ENCODE measurements at regions not wholly inside any gene's neighbourhood (a gene's known extent, or its start where the extent isn't known, plus 50 kb on each side); places are given as distances from the start of the nearest gene placed in this dataset.

DNA sequence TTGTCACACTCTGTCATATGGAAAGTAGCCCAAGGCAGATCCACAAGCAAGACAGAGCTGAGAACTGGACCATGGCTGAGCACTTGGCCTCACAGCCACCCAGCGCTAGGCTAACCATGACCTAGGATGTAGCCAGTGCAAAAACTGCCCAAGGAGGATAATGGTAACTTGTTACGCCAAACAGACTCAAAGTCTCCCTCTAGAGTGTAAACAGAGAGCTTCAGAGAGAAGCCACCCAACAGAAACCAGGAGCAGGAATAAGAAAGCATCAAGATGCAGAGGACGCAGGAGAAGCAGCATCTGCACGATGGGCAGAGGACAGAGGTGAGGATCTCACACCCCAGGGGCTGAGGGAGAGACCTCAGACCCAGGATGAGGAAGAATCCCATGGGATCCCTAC lies 97.9 kb downstream of the RCN1 start:
- Histone ChIP-seq H3K9ac (ENCODE audit: insufficient read depth in 1 of 2, low read depth in 2 of 2, low read length in 2 of 2) (no peak overlapping the region), H3K9me1 (ENCODE audit: control insufficient read depth, insufficient read depth, low read length) (peaks cover 4% of the 10 kb centered on the region), H2AFZ (ENCODE audit: low read depth, low read length) (no peak overlapping the region), H3K36me3 (ENCODE audit: control insufficient read depth, insufficient read depth, low read length) (no peaks in the 10 kb centered on the region), H3K27me3 (ENCODE audit: control insufficient read depth in 2 of 2, insufficient read depth in 2 of 2, low read length in 2 of 2) (peaks cover 0 to 7% of the 10 kb centered on the region in 2 experiments; a peak in 2 of 5 replicates), H3K79me2 (ENCODE audit: control insufficient read depth, insufficient read depth, low read length) (no peaks in the 10 kb centered on the region), H3K4me2 (ENCODE audit: insufficient read depth, low read length) (no peak overlapping the region), H3K4me3 (no peak overlapping the region), H3K4me1 (replicated peaks in 1 of 2; ENCODE audit: control insufficient read depth in 2 of 2, insufficient read depth in 2 of 2, low read length in 2 of 2) (no peaks in the 10 kb centered on the region), H3K9me3 (replicated peaks; ENCODE audit: control insufficient read depth, insufficient read depth, low read depth, low read length) (no peaks in the 10 kb centered on the region), H4K20me1 (replicated peaks; ENCODE audit: control insufficient read depth, insufficient read depth, low read length) (no peaks in the 10 kb centered on the region), H3K27ac (ENCODE audit: extremely low read depth, low read depth, low read length) (no peak overlapping the region)
- no TSS peak for BruUV-seq (replicated peaks)
- ChIA-PET POLR2A (no interaction called here), CTCF (ENCODE audit: low intra/inter-chr PET ratio) (no interaction called here)
- ATAC-seq: peak; percentile 68
- TF ChIP-seq, protein P1, sequence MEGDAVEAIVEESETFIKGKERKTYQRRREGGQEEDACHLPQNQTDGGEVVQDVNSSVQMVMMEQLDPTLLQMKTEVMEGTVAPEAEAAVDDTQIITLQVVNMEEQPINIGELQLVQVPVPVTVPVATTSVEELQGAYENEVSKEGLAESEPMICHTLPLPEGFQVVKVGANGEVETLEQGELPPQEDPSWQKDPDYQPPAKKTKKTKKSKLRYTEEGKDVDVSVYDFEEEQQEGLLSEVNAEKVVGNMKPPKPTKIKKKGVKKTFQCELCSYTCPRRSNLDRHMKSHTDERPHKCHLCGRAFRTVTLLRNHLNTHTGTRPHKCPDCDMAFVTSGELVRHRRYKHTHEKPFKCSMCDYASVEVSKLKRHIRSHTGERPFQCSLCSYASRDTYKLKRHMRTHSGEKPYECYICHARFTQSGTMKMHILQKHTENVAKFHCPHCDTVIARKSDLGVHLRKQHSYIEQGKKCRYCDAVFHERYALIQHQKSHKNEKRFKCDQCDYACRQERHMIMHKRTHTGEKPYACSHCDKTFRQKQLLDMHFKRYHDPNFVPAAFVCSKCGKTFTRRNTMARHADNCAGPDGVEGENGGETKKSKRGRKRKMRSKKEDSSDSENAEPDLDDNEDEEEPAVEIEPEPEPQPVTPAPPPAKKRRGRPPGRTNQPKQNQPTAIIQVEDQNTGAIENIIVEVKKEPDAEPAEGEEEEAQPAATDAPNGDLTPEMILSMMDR (IDR thresholded peaks at IDR 0.05 in 2 of 3, conservative IDR thresholded peaks at IDR 0.05 in 1 of 3; ENCODE audit: insufficient read depth in 2 of 3, low read depth in 1 of 3, low read length in 3 of 3): peak; percentile 21 to 45 (median 39); a peak in 4 of 6 replicates
- TF ChIP-seq NFE2L1 (tag; IDR thresholded peaks at IDR 0.05; ENCODE audit: borderline replicate concordance, low read depth) (no peak), FOXA3 (CRISPR knock-in tag; conservative IDR thresholded peaks at IDR 0.05 in 1 of 2, IDR thresholded peaks at IDR 0.05 in 1 of 2) (0 out of 4 replicates have a peak, but pooled peaks of 1 of the 2 experiments have one; percentile 30), BDP1 (IDR thresholded peaks at IDR 0.05; ENCODE audit: insufficient read depth, insufficient read length) (no peak), ZNF165 (CRISPR knock-in tag; IDR thresholded peaks at IDR 0.05; ENCODE audit: borderline replicate concordance) (no peak)
- 0% methylated on average over 4 of the region's 4 CpGs for WGBS (ENCODE audit: insufficient coverage, low coverage, missing lambda C conversion rate)
- peak; percentile 49 for FAIRE-seq
- DNase-seq (ENCODE audit: extremely low read depth in 1 of 4, low spot score in 3 of 4): peak in 2 of 4 experiments; percentile 6 to 7
- intact Hi-C loops (cut with micrococcal nuclease) (no loop called here), in situ Hi-C loops (cut with MboI) (no loop called here)

Data from K562 (cell line).